ENCODE measurements at regions not wholly inside any gene's neighbourhood (a gene's known extent, or its start where the extent isn't known, plus 50 kb on each side); places are given as distances from the start of the nearest gene placed in this dataset.
A peak's percentile ranks its signal among the peaks of the same experiment; 100 is the strongest.
"Not testable (repeated sequence)": the region's sequence is repeated elsewhere in the genome, so short reads cannot be mapped to it uniquely, and the experiment has no call there.

GRCh38 chr7:130789436-130789835 lies 55.4 kb upstream of the KLF14 start:
- no peak overlapping the region for H3K27ac Mint-ChIP-seq
- H3K9me3 Mint-ChIP-seq: no peaks in the 10 kb centered on the region
- no peak for TF ChIP-seq CTCF (IDR thresholded peaks at IDR 0.05)
- H3K36me3 Mint-ChIP-seq (ENCODE audit: low read depth): no peaks in the 10 kb centered on the region
- DNase-seq: no peak
- H3K4me3 Mint-ChIP-seq: no peak overlapping the region
- peaks cover 7% of the 10 kb centered on the region for H3K27me3 Mint-ChIP-seq (ENCODE audit: insufficient read depth)
- peaks cover 11% of the 10 kb centered on the region for H3K4me1 Mint-ChIP-seq (ENCODE audit: low read depth)

- Mint-ChIP-seq H3K27ac (no peak overlapping the region), H3K36me3 (ENCODE audit: low read depth) (no peaks in the 10 kb centered on the region), H3K27me3 (ENCODE audit: insufficient read depth) (peaks cover 3% of the 10 kb centered on the region), H3K4me3 (no peak overlapping the region), H3K4me1 (ENCODE audit: low read depth) (peaks cover 16% of the 10 kb centered on the region), H3K9me3 (no peaks in the 10 kb centered on the region)
- DNase-seq: no peak
- no peak for TF ChIP-seq CTCF (IDR thresholded peaks at IDR 0.05)
Observed at GRCh38 chr7:130791746-130792145, 57.7 kb upstream of the KLF14 start.

GRCh38 chr7:130793855-130794618 lies 60.0 kb upstream of the KLF14 start:
- peak; percentile 32; the same call in 1 of the 2 replicates for TF ChIP-seq CTCF (IDR thresholded peaks at IDR 0.05)
- Mint-ChIP-seq H3K27me3 (ENCODE audit: insufficient read depth) (peaks cover 5% of the 10 kb centered on the region), H3K27ac (peak overlapping the region; percentile 81), H3K36me3 (ENCODE audit: low read depth) (peaks cover 7% of the 10 kb centered on the region; the same call in 1 of the 2 replicates), H3K9me3 (0 out of 2 replicates have a peak, but pooled peaks cover 4% of the 10 kb centered on the region), H3K4me1 (ENCODE audit: low read depth) (peaks cover 16% of the 10 kb centered on the region), H3K4me3 (peak overlapping the region; percentile 77)
- DNase-seq: peak; percentile 31

- Mint-ChIP-seq H3K36me3 (ENCODE audit: low read depth) (peaks cover 7% of the 10 kb centered on the region; the same call in 1 of the 2 replicates), H3K9me3 (0 out of 2 replicates have a peak, but pooled peaks cover 4% of the 10 kb centered on the region), H3K27me3 (ENCODE audit: insufficient read depth) (peaks cover 10% of the 10 kb centered on the region), H3K4me1 (ENCODE audit: low read depth) (peaks cover 16% of the 10 kb centered on the region), H3K27ac (peak overlapping the region; percentile 81), H3K4me3 (peak overlapping the region; percentile 77)
- no peak for TF ChIP-seq CTCF (IDR thresholded peaks at IDR 0.05)
- DNase-seq: no peak
Observed at GRCh38 chr7:130794619-130794922, 60.6 kb upstream of the KLF14 start.

- not testable (repeated sequence) for H3K36me3 Mint-ChIP-seq (ENCODE audit: low read depth); H3K27ac Mint-ChIP-seq; DNase-seq; H3K4me3 Mint-ChIP-seq; H3K9me3 Mint-ChIP-seq
- Mint-ChIP-seq H3K27me3 (ENCODE audit: insufficient read depth) (peaks cover 17% of the 10 kb centered on the region), H3K4me1 (ENCODE audit: low read depth) (peaks cover 16% of the 10 kb centered on the region)
Observed at GRCh38 chr7:130796425-130796824, 62.4 kb upstream of the KLF14 start.

- Mint-ChIP-seq H3K27me3 (ENCODE audit: insufficient read depth) (peaks cover 26% of the 10 kb centered on the region), H3K4me1 (ENCODE audit: low read depth) (peaks cover 5% of the 10 kb centered on the region; the same call in 1 of the 2 replicates), H3K36me3 (ENCODE audit: low read depth) (no peaks in the 10 kb centered on the region; the same call in 1 of the 2 replicates), H3K27ac (no peak overlapping the region), H3K4me3 (no peak overlapping the region), H3K9me3 (no peaks in the 10 kb centered on the region)
- no peak for DNase-seq
- TF ChIP-seq CTCF (IDR thresholded peaks at IDR 0.05): no peak
Observed at GRCh38 chr7:130803127-130803526, 69.1 kb upstream of the KLF14 start.
